ENCODE measurements at regions not wholly inside any gene's neighbourhood (a gene's known extent, or its start where the extent isn't known, plus 50 kb on each side); places are given as distances from the start of the nearest gene placed in this dataset.

GRCh38 chr2:120913972-120914838, 178.5 kb downstream of the GLI2 start:
- TF ChIP-seq, protein P1, sequence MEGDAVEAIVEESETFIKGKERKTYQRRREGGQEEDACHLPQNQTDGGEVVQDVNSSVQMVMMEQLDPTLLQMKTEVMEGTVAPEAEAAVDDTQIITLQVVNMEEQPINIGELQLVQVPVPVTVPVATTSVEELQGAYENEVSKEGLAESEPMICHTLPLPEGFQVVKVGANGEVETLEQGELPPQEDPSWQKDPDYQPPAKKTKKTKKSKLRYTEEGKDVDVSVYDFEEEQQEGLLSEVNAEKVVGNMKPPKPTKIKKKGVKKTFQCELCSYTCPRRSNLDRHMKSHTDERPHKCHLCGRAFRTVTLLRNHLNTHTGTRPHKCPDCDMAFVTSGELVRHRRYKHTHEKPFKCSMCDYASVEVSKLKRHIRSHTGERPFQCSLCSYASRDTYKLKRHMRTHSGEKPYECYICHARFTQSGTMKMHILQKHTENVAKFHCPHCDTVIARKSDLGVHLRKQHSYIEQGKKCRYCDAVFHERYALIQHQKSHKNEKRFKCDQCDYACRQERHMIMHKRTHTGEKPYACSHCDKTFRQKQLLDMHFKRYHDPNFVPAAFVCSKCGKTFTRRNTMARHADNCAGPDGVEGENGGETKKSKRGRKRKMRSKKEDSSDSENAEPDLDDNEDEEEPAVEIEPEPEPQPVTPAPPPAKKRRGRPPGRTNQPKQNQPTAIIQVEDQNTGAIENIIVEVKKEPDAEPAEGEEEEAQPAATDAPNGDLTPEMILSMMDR (conservative IDR thresholded peaks at IDR 0.05; ENCODE audit: low read length) = no peak
- no peak for TF ChIP-seq EZH2phosphoT487 (IDR thresholded peaks at IDR 0.05; ENCODE audit: borderline replicate concordance)
